ENCODE measurements at regions not wholly inside any gene's neighbourhood (a gene's known extent, or its start where the extent isn't known, plus 50 kb on each side); places are given as distances from the start of the nearest gene placed in this dataset.
A peak's percentile ranks its signal among the peaks of the same experiment; 100 is the strongest.

DNA sequence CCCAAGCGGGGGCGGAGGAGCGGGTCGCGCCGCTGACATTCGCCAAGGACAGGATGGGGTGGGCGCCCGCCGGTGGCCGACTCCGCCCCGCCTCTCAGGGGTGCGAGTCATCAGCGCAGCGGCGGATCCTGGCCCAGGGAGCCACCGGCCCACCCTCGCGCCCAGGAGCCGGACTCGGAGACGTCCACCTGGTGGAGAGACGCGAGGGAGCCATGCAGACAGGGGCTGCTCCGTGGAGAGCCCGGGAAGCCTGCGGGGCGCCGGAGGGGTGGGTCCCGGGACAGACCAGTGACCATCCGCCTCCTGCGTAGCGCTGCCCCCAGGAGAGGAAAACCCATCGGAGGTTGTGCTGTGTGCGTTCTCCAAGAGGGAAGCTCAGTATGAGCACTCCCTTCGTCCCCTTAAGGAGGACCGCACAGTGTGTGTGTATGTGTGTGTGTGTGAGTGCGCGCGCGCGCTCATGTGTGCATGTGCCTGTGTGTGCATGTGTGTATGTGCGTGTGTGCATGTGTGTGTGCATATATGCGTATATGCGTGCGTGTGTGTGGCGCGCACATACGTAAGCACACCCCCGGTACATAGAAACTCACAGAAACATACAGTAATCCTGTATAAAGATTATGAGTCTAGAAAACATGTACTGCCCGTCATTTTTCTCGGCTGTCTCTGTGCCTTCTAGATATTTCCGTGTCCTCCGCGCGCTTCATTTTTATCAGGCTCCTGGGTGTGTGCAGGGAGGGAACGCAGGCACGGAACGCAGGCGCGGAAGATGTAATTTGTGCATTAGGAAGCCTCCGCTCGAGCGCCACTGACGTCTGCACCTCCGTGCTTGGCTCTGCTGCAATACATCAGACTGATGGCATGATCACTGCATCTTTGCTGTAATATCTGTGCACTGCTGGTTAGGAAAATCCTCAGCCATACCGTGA, 158.9 kb downstream of the TBXT start:
- Histone ChIP-seq H3K4me1 (ENCODE audit: insufficient read depth) (peaks cover 29% of the 10 kb centered on the region), H3K9me2 (ENCODE audit: insufficient read depth) (no peaks in the 10 kb centered on the region), H4K20me1 (replicated peaks; ENCODE audit: insufficient read depth) (peaks cover 8% of the 10 kb centered on the region; the same call in 1 of the 2 replicates), H3K4me3 (peak overlapping the region; percentile 67), H3K27me3 (ENCODE audit: insufficient read depth) (peaks cover 81% of the 10 kb centered on the region), H3K27ac (ENCODE audit: low read depth) (no peak overlapping the region), H3K36me3 (ENCODE audit: insufficient read depth) (no peaks in the 10 kb centered on the region), H3K4me2 (peak overlapping the region; percentile 89), H2AFZ (peak overlapping the region; percentile 80), H3K79me2 (replicated peaks; ENCODE audit: insufficient read depth) (no peaks in the 10 kb centered on the region), H3F3A (replicated peaks; ENCODE audit: low read depth) (no peaks in the 10 kb centered on the region)
- Mint-ChIP-seq H3K4me3 (peak overlapping the region; percentile 71), H3K27ac (no peak overlapping the region), H3K4me1 (peaks cover 27% of the 10 kb centered on the region), H3K9me3 (no peaks in the 10 kb centered on the region), H3K27me3 (ENCODE audit: insufficient read depth, low read depth, poor library complexity) (peaks cover 65% of the 10 kb centered on the region), H3K36me3 (ENCODE audit: low read depth) (no peaks in the 10 kb centered on the region; the same call in 2 of the 3 replicates)
- DNase-seq (ENCODE audit: low spot score) (peak; percentile 56), ATAC-seq (peak; percentile 64)
- no peak for TF ChIP-seq ZNF114 (CRISPR knock-in tag; IDR thresholded peaks at IDR 0.05)
- TF ChIP-seq EZH2 (IDR thresholded peaks at IDR 0.05; ENCODE audit: low read depth, unreplicated experiment) = peak; percentile 58
- TF ChIP-seq EZH2phosphoT487 (IDR thresholded peaks at IDR 0.05; ENCODE audit: unreplicated experiment) = peak; percentile 41
- no peak for TF ChIP-seq POLR2AphosphoS5 (IDR thresholded peaks at IDR 0.05; ENCODE audit: low read depth)

DNA sequence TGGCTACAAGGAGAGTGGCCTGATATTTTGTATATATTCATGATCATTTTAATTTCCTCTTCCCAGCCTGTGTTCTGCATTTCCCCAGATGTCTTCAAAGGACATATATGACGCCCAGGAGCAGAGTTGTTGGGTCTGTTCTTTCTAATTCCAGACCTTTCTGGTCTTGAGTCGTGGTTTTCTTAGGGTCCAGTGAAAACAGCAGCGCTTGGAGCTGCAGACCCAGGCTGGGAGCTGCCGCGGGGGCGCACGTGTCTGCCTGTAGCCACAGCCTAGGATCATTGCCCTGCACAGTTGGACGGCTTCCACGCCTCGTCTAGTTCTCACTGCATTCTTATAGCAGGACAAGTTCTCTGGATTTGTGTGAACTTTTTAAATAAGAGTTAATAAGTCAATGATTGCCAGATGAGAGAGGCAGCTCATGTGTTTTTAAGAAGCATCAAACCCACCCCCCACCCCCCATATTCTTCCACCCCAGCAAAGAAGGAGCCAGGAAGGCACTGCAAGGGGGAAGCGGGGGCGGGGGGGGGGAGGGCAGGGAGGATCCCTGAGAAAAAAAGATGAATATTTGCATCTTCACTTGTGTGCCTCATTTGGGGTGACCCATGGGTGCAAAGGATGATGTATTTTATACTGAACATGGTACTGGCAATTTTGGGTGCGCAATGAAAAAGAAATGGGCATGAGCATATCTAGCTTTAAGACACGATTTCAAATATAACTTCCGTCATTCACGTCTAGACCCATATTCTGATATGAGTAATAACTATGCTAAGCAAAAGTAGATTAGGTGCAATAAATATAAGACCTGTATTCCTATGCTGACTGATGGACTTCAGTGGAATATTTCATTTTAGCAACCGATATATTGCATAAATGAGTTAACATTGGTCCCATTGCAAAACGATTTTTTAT, 160.0 kb downstream of the TBXT start:
- H3K9me2 ChIP-seq (ENCODE audit: insufficient read depth) = no peaks in the 10 kb centered on the region
- H3K27ac Mint-ChIP-seq = no peak overlapping the region
- peak overlapping the region; percentile 71 for H3K4me3 Mint-ChIP-seq
- H2AFZ ChIP-seq = no peak overlapping the region
- no peaks in the 10 kb centered on the region for H3F3A ChIP-seq (replicated peaks; ENCODE audit: low read depth)
- H4K20me1 ChIP-seq (replicated peaks; ENCODE audit: insufficient read depth) = peaks cover 8% of the 10 kb centered on the region; the same call in 1 of the 2 replicates
- H3K9me3 Mint-ChIP-seq = no peaks in the 10 kb centered on the region
- ATAC-seq (peak; percentile 12; the same call in 2 of the 3 replicates), DNase-seq (ENCODE audit: low spot score) (no peak)
- H3K4me2 ChIP-seq = peak overlapping the region; percentile 89
- peaks cover 72% of the 10 kb centered on the region for H3K27me3 Mint-ChIP-seq (ENCODE audit: insufficient read depth, low read depth, poor library complexity)
- H3K27me3 ChIP-seq (ENCODE audit: insufficient read depth) = peaks cover 90% of the 10 kb centered on the region
- peak overlapping the region; percentile 67 for H3K4me3 ChIP-seq
- no peaks in the 10 kb centered on the region for H3K36me3 ChIP-seq (ENCODE audit: insufficient read depth)
- H3K4me1 Mint-ChIP-seq = peaks cover 35% of the 10 kb centered on the region
- no peaks in the 10 kb centered on the region; the same call in 2 of the 3 replicates for H3K36me3 Mint-ChIP-seq (ENCODE audit: low read depth)
- H3K4me1 ChIP-seq (ENCODE audit: insufficient read depth) = peaks cover 29% of the 10 kb centered on the region
- no peaks in the 10 kb centered on the region for H3K79me2 ChIP-seq (replicated peaks; ENCODE audit: insufficient read depth)
- no peak overlapping the region for H3K27ac ChIP-seq (ENCODE audit: low read depth)
- TF ChIP-seq, protein P1, sequence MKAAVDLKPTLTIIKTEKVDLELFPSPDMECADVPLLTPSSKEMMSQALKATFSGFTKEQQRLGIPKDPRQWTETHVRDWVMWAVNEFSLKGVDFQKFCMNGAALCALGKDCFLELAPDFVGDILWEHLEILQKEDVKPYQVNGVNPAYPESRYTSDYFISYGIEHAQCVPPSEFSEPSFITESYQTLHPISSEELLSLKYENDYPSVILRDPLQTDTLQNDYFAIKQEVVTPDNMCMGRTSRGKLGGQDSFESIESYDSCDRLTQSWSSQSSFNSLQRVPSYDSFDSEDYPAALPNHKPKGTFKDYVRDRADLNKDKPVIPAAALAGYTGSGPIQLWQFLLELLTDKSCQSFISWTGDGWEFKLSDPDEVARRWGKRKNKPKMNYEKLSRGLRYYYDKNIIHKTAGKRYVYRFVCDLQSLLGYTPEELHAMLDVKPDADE (IDR thresholded peaks at IDR 0.05) = no peak
- peak; percentile 22 for TF ChIP-seq EZH2phosphoT487 (IDR thresholded peaks at IDR 0.05; ENCODE audit: unreplicated experiment)
- TF ChIP-seq, protein P2, sequence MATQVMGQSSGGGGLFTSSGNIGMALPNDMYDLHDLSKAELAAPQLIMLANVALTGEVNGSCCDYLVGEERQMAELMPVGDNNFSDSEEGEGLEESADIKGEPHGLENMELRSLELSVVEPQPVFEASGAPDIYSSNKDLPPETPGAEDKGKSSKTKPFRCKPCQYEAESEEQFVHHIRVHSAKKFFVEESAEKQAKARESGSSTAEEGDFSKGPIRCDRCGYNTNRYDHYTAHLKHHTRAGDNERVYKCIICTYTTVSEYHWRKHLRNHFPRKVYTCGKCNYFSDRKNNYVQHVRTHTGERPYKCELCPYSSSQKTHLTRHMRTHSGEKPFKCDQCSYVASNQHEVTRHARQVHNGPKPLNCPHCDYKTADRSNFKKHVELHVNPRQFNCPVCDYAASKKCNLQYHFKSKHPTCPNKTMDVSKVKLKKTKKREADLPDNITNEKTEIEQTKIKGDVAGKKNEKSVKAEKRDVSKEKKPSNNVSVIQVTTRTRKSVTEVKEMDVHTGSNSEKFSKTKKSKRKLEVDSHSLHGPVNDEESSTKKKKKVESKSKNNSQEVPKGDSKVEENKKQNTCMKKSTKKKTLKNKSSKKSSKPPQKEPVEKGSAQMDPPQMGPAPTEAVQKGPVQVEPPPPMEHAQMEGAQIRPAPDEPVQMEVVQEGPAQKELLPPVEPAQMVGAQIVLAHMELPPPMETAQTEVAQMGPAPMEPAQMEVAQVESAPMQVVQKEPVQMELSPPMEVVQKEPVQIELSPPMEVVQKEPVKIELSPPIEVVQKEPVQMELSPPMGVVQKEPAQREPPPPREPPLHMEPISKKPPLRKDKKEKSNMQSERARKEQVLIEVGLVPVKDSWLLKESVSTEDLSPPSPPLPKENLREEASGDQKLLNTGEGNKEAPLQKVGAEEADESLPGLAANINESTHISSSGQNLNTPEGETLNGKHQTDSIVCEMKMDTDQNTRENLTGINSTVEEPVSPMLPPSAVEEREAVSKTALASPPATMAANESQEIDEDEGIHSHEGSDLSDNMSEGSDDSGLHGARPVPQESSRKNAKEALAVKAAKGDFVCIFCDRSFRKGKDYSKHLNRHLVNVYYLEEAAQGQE (IDR thresholded peaks at IDR 0.05; ENCODE audit: unreplicated experiment) = no peak
- TF ChIP-seq CREB1 (CRISPR knock-in tag; IDR thresholded peaks at IDR 0.05; ENCODE audit: low read depth) = no peak
- no peak for TF ChIP-seq STAT1 (IDR thresholded peaks at IDR 0.05; ENCODE audit: unreplicated experiment)
- TF ChIP-seq POLR2AphosphoS5 (IDR thresholded peaks at IDR 0.05; ENCODE audit: low read depth) = no peak

Measured in GM23338 (cell line).